ENCODE measurements at regions not wholly inside any gene's neighbourhood (a gene's known extent, or its start where the extent isn't known, plus 50 kb on each side); places are given as distances from the start of the nearest gene placed in this dataset.
A peak's percentile ranks its signal among the peaks of the same experiment; 100 is the strongest.

DNA sequence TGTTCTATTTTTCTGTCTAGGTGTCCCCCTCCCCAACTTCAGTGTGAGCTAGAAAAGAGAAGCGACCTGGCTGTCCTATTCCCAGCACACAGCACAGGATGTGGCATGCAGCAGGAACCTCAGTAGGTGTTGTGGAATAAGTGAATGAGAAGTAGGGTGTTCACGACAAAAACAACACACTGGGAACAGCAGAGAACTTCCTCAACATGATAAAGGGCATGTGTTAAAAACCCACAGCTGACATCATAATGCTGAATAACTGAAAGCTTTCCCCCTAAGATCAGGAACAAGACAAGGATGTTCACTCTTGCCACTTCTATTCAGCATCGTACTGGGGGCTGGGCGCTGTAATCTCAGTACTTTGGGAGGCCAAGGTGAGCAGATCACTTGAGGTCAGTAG lies 155.6 kb upstream of the ZNF618 start:
- no peak for DNase-seq (ENCODE audit: low read depth)
- H3K4me3 ChIP-seq (ENCODE audit: control insufficient read depth, low read depth, low read length) = no peak overlapping the region
- TF ChIP-seq, protein P1, sequence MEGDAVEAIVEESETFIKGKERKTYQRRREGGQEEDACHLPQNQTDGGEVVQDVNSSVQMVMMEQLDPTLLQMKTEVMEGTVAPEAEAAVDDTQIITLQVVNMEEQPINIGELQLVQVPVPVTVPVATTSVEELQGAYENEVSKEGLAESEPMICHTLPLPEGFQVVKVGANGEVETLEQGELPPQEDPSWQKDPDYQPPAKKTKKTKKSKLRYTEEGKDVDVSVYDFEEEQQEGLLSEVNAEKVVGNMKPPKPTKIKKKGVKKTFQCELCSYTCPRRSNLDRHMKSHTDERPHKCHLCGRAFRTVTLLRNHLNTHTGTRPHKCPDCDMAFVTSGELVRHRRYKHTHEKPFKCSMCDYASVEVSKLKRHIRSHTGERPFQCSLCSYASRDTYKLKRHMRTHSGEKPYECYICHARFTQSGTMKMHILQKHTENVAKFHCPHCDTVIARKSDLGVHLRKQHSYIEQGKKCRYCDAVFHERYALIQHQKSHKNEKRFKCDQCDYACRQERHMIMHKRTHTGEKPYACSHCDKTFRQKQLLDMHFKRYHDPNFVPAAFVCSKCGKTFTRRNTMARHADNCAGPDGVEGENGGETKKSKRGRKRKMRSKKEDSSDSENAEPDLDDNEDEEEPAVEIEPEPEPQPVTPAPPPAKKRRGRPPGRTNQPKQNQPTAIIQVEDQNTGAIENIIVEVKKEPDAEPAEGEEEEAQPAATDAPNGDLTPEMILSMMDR (conservative IDR thresholded peaks at IDR 0.05; ENCODE audit: control insufficient read depth, insufficient read depth, low read depth, low read length) = no peak

DNA sequence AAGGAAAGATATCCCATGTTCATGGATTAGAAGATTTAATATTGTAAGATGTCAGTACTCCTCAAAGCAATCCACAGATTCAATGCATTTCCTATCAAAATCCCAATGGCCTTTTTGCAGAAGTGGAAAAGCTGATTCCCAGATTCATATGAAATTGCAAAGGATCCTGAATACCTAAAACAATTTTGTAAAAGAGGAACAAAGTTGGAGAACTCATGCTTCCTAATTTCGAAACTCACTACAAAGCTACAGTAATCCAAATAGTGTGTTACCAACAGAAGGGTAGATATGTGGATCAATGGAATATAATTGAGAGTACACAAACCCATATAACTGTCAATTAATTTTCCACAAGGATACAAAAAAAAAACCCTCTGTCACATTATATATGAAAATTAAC lies 154.3 kb upstream of the ZNF618 start:
- TF ChIP-seq, protein P1 (conservative IDR thresholded peaks at IDR 0.05; ENCODE audit: control insufficient read depth, insufficient read depth, low read depth, low read length) = no peak
- no peak overlapping the region for H3K4me3 ChIP-seq (ENCODE audit: control insufficient read depth, low read depth, low read length)
- no peak for DNase-seq (ENCODE audit: low read depth)

DNA sequence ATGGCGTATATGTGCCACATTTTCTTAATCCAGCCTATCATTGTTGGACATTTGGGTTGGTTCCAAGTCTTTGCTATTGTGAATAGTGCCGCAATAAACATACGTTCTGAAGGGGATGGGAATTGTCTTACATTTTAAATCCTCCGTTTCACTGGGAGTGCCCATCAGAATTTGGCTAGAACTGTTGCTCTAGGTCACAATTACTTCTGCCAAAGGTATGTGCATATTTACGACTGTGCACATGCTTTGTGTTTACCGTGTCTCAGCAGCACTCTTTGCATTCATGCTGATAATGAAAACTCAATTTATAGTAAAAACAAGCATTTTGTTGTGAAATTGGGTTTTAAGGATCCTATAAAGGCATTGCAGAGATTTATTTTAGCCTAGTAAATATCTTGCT lies 151.9 kb upstream of the ZNF618 start:
- DNase-seq (ENCODE audit: low read depth) = no peak
- H3K4me3 ChIP-seq (ENCODE audit: control insufficient read depth, low read depth, low read length) = no peak overlapping the region
- TF ChIP-seq, protein P1 (conservative IDR thresholded peaks at IDR 0.05; ENCODE audit: control insufficient read depth, insufficient read depth, low read depth, low read length) = no peak

DNA sequence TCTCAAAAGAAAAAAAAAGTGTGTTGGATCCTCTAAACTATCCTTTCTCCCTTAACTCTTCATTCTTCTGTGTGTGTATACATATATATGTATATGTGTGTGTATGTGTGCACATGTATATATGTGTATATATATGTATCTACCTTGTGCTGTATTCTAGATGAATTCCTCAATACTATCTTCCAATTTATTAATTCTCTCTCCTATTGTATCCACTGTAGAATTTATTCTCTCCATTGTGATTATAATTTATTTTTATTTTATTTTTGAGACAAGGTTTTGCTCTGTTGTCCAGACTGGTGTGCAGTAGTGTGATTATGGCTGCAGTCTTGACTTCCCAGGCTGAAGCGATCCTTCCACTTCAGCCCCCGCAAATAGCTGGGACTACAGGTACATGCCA lies 147.1 kb upstream of the ZNF618 start:
- H3K4me3 ChIP-seq (ENCODE audit: control insufficient read depth, low read depth, low read length) = no peak overlapping the region
- no peak for DNase-seq (ENCODE audit: low read depth)
- TF ChIP-seq, protein P1 (conservative IDR thresholded peaks at IDR 0.05; ENCODE audit: control insufficient read depth, insufficient read depth, low read depth, low read length) = no peak

DNA sequence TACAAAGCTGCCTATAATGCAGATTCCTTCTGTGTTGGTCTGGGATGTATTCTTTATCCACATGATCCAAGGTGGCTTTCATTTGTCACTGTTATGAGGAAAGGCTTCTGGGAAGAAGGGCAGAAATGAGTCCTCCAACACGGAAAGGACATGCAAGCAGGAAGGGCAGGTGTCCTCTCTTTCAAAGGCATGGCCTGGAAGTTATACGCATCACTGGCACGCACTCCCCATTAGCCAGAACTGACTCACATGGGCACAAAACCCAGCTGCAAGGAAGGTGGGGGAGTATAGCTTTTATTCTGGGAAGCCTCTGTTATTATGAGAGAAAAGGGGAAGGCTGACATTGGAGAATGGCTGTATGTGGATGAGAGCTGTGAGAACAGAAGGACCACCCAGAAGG lies 141.3 kb upstream of the ZNF618 start:
- no peak overlapping the region for H3K4me3 ChIP-seq (ENCODE audit: control insufficient read depth, low read depth, low read length)
- no peak for DNase-seq (ENCODE audit: low read depth)
- TF ChIP-seq, protein P1 (conservative IDR thresholded peaks at IDR 0.05; ENCODE audit: control insufficient read depth, insufficient read depth, low read depth, low read length) = no peak

DNA sequence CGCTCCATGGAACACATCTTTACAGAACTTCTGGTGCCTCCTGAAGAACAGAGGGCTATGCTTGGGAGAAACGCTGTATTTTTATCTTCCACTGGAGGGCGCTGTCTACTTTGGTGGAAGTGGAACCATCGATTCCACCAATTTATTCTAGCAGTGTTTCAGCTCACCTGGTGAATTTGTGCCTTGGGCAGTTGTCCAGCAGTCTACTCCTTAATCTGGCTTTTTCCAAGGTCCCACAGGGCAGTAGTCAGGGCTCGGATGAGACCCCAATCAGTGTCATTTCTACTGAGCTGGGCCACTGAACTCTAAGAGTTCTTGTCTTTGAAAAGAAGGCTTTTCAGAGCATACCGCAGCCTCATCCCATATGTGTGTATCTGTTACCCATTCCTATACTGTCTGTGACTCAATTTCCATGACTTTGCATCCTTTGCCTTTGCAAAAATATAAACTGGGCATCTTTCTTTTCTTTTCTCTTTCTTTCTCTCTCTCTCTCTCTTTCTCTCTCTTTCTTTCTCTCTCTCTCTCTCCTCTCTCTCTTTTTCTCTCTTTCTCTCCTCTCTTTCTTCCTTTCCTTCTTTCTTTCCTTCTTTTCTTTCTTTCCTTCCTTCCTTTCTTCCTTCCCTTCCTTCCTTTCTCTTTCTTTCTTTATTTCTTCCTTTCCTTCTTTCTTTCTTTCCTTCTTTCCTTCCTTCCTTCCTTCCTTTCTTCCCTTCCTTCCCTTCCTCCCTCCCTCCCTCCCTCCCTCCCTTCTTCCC lies 138.4 kb upstream of the ZNF618 start:
- TF ChIP-seq, protein P1 (conservative IDR thresholded peaks at IDR 0.05; ENCODE audit: control insufficient read depth, insufficient read depth, low read depth, low read length) = peak; percentile 92
- H3K4me3 ChIP-seq (ENCODE audit: control insufficient read depth, low read depth, low read length) = no peak overlapping the region
- peak; percentile 67 for DNase-seq (ENCODE audit: low read depth)
